ENCODE measurements at regions not wholly inside any gene's neighbourhood (a gene's known extent, or its start where the extent isn't known, plus 50 kb on each side); places are given as distances from the start of the nearest gene placed in this dataset.

DNA sequence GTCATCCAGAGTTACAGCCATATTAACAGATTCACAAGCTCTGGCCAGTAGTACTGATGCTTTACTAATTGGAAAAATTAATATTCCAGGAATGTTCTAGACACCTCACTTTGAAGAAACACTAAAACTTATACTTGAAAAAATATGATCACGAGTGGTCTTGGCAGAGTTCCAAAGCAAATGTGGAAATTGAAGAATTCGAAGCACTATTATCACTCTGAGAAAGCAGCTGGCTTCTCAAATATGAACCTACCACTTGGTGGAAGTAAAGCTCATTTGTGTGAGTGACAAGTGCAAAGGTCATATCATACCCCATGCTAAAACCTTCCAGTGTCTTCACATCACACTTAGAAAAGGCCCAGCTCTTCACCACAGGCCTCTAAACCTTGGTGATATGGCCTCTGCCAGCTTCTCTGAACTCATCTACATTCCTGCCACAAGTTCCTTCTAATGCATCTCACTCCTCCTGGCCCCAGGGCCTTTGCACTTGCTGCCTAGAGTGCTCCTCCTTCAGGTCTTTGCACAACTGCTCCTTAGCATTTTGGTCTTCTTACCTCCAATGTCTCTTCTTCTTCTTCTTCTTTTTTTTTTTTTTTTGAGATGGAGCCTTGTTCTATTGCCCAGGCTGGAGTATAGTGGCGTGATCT, 175.7 kb upstream of the SMIM23 start:
- peaks cover 16% of the 10 kb centered on the region for H3K27me3 Mint-ChIP-seq (ENCODE audit: low read depth, poor library complexity)
- H3K36me3 Mint-ChIP-seq (ENCODE audit: low read depth) = peaks cover 8% of the 10 kb centered on the region
- H3K4me1 Mint-ChIP-seq = peaks cover 33% of the 10 kb centered on the region
- no peak overlapping the region for H3K27ac Mint-ChIP-seq
- no peak for DNase-seq
- TF ChIP-seq, protein P1, sequence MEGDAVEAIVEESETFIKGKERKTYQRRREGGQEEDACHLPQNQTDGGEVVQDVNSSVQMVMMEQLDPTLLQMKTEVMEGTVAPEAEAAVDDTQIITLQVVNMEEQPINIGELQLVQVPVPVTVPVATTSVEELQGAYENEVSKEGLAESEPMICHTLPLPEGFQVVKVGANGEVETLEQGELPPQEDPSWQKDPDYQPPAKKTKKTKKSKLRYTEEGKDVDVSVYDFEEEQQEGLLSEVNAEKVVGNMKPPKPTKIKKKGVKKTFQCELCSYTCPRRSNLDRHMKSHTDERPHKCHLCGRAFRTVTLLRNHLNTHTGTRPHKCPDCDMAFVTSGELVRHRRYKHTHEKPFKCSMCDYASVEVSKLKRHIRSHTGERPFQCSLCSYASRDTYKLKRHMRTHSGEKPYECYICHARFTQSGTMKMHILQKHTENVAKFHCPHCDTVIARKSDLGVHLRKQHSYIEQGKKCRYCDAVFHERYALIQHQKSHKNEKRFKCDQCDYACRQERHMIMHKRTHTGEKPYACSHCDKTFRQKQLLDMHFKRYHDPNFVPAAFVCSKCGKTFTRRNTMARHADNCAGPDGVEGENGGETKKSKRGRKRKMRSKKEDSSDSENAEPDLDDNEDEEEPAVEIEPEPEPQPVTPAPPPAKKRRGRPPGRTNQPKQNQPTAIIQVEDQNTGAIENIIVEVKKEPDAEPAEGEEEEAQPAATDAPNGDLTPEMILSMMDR (IDR thresholded peaks at IDR 0.05) = no peak
- peaks cover 41% of the 10 kb centered on the region for H3K9me3 Mint-ChIP-seq
- H3K4me3 Mint-ChIP-seq = no peak overlapping the region

DNA sequence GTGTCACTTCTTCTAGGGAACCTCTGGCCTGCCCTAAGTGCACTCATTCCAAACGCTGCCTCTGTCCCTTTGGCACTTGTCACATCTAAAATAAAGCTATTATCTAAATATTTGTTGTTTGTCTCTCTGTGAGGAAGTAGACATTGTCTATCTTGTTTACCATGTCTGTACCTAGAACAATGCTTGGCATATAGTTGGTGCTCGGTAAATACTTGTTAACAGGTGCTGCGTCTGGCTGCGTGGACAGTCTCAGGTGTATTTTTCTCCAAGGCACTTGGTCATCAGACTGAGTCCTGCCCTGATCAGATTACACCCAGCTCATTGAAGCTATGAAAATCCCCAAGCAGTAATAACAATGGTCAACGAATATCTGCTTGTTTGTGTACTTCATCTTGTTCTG, 174.9 kb upstream of the SMIM23 start:
- Mint-ChIP-seq H3K27me3 (ENCODE audit: low read depth, poor library complexity) (peaks cover 16% of the 10 kb centered on the region), H3K4me3 (no peak overlapping the region), H3K27ac (no peak overlapping the region), H3K36me3 (ENCODE audit: low read depth) (peaks cover 8% of the 10 kb centered on the region), H3K9me3 (peaks cover 33% of the 10 kb centered on the region), H3K4me1 (peaks cover 40% of the 10 kb centered on the region)
- DNase-seq = no peak
- TF ChIP-seq, protein P1 (IDR thresholded peaks at IDR 0.05) = no peak

- DNase-seq = no peak
- H3K9me3 Mint-ChIP-seq = peaks cover 13% of the 10 kb centered on the region
Observed at GRCh38 chr5:171612749-171613148, 172.9 kb upstream of the SMIM23 start.

GRCh38 chr5:171614511-171614910, 171.1 kb upstream of the SMIM23 start:
- Mint-ChIP-seq H3K9me3 (no peaks in the 10 kb centered on the region), H3K27ac (no peak overlapping the region), H3K36me3 (ENCODE audit: low read depth) (no peaks in the 10 kb centered on the region), H3K4me3 (no peak overlapping the region), H3K27me3 (ENCODE audit: low read depth, poor library complexity) (peaks cover 23% of the 10 kb centered on the region), H3K4me1 (peaks cover 52% of the 10 kb centered on the region)
- DNase-seq = no peak
- TF ChIP-seq, protein P1 (IDR thresholded peaks at IDR 0.05) = no peak

More at GRCh38 chr5:171612749-171613148, 172.9 kb upstream of the SMIM23 start:
- Mint-ChIP-seq H3K36me3 (ENCODE audit: low read depth) (no peaks in the 10 kb centered on the region), H3K27me3 (ENCODE audit: low read depth, poor library complexity) (peaks cover 18% of the 10 kb centered on the region), H3K4me3 (no peak overlapping the region), H3K4me1 (peaks cover 57% of the 10 kb centered on the region), H3K27ac (no peak overlapping the region)
- TF ChIP-seq, protein P1 (IDR thresholded peaks at IDR 0.05) = no peak

DNA sequence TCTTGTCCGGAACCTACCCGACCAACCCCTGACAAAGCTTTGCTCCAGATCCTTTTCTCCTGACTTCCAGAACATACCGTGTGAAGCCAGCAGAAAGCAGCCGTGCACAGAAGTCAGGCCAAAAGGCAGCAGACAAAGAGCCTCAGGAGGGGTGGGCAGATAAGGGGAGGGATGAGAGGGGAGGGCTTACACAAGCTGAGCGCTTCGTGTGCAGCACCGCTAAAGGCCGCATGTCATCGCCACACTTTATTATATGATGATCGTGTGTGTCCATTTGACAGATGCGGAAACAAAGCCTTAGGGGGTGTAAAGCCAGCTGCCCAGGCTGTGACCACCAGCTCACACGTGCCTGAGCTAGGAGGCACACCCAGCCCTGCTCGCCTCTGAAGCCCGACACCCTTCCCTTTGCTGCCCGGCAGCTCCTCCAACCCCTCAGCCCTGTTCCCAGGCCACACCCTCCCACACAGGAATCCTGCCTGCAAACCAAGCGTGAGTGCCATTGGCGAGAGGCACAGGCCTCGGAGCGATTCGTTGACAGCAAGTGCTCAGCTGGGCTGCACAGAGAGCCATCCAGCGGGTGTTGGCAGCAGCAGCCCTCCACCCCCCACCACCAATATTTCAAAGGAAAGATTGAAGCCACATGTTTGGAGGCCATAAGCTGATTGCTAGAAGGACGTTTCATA, 170.5 kb upstream of the SMIM23 start:
- TF ChIP-seq, protein P1 (IDR thresholded peaks at IDR 0.05) = no peak
- peak; percentile 67 for DNase-seq
- peaks cover 23% of the 10 kb centered on the region for H3K27me3 Mint-ChIP-seq (ENCODE audit: low read depth, poor library complexity)

More for the DNA sequence above, 170.5 kb upstream of the SMIM23 start:
- H3K4me1 Mint-ChIP-seq = peaks cover 52% of the 10 kb centered on the region
- H3K9me3 Mint-ChIP-seq = no peaks in the 10 kb centered on the region
- peak overlapping the region; percentile 44 for H3K4me3 Mint-ChIP-seq
- no peak overlapping the region for H3K27ac Mint-ChIP-seq
- no peaks in the 10 kb centered on the region for H3K36me3 Mint-ChIP-seq (ENCODE audit: low read depth)
